KMS-11 (cell line): ENCODE measurements at regions not wholly inside any gene's neighbourhood (a gene's known extent, or its start where the extent isn't known, plus 50 kb on each side); places are given as distances from the start of the nearest gene placed in this dataset.
A peak's percentile ranks its signal among the peaks of the same experiment; 100 is the strongest.

Experiments used
- H2AFZ ChIP-seq: fragments of 200-600 bp; sonication (generic); 2 replicates; pipeline ENCODE4 v1.6.1; 2016; ENCODE audit warnings: antibody characterized with exemption, mixed run types, low read depth
- H3K27ac ChIP-seq: fragments of 200-600 bp; sonication (generic); 2 replicates; pipeline ENCODE4 v1.6.1; 2016; ENCODE audit warnings: mild to moderate bottlenecking, mixed run types
- H3K27me3 ChIP-seq: fragments of 200-600 bp; sonication (generic); 2 replicates; pipeline ENCODE4 v1.6.1; 2017; ENCODE audit warnings: mild to moderate bottlenecking, low read depth, mixed run types, moderate library complexity; ENCODE audit not compliant: insufficient read depth
- H3K36me3 ChIP-seq: fragments of 200-600 bp; sonication (generic); 2 replicates; pipeline ENCODE4 v1.6.1; 2017; ENCODE audit warnings: mild to moderate bottlenecking, mixed run types; ENCODE audit not compliant: insufficient read depth
- H3K4me1 ChIP-seq: fragments of 200-600 bp; sonication (generic); 2 replicates; pipeline ENCODE4 v1.6.1; 2016; ENCODE audit warnings: mild to moderate bottlenecking, low read depth, mixed run types; ENCODE audit not compliant: poor library complexity, severe bottlenecking
- H3K4me2 ChIP-seq: fragments of 200-600 bp; sonication (generic); 2 replicates; pipeline ENCODE4 v1.7.0; 2016; ENCODE audit warnings: mild to moderate bottlenecking, mixed run types
- H3K4me3 ChIP-seq: fragments of 200-600 bp; sonication (generic); IDR thresholded peaks from 2 replicates; pipeline ENCODE4 v1.6.1; 2017; ENCODE audit warnings: low read depth, low read length, mixed read lengths; ENCODE audit not compliant: insufficient read depth
- H3K79me2 ChIP-seq: fragments of 200-600 bp; sonication (generic); 2 replicates; pipeline ENCODE4 v1.6.1; 2016; ENCODE audit warnings: low read depth, mixed run types; ENCODE audit not compliant: insufficient read depth
- H3K9ac ChIP-seq: fragments of 200-600 bp; sonication (generic); 2 replicates; pipeline ENCODE4 v1.6.1; 2016; ENCODE audit warnings: mild to moderate bottlenecking, mixed run types
- H4K20me1 ChIP-seq: fragments of 200-600 bp; sonication (generic); 2 replicates; pipeline ENCODE4 v1.6.1; 2016; ENCODE audit warnings: mild to moderate bottlenecking, mixed run types; ENCODE audit not compliant: insufficient read depth
- CTCF ChIP-seq: fragments of 200-600 bp; sonication (generic); conservative IDR thresholded peaks from 2 replicates; pipeline ENCODE4 v1.6.1; 2017; ENCODE audit warnings: low read depth, mild to moderate bottlenecking, antibody characterized with exemption, low read length, moderate library complexity, mixed read lengths

GRCh38 chr7:25885057-25885576 lies 266.9 kb upstream of the NFE2L3 start:
- no peaks in the 10 kb centered on the region for H3K27me3 ChIP-seq

GRCh38 chr7:25886387-25887240 lies 265.4 kb upstream of the NFE2L3 start:
- Histone ChIP-seq H3K27me3 (no peaks in the 10 kb centered on the region), H3K4me3 (no peak overlapping the region), H2AFZ (peak overlapping the region; percentile 39), H3K27ac (peak overlapping the region; percentile 50), H3K9ac (peak overlapping the region; percentile 10; the same call in 1 of the 2 replicates), H3K4me1 (peaks cover 58% of the 10 kb centered on the region), H3K4me2 (peak overlapping the region; percentile 61), H4K20me1 (no peaks in the 10 kb centered on the region), H3K36me3 (no peaks in the 10 kb centered on the region), H3K79me2 (no peaks in the 10 kb centered on the region)
- no peak for TF ChIP-seq CTCF

More at GRCh38 chr7:25885057-25885576, 266.9 kb upstream of the NFE2L3 start:
- H3K4me3 ChIP-seq = no peak overlapping the region
- H3K9ac ChIP-seq = no peak overlapping the region
- H3K4me1 ChIP-seq = peaks cover 43% of the 10 kb centered on the region
- H3K36me3 ChIP-seq = no peaks in the 10 kb centered on the region
- no peaks in the 10 kb centered on the region for H4K20me1 ChIP-seq
- peak overlapping the region; percentile 61; the same call in 1 of the 2 replicates for H3K4me2 ChIP-seq
- no peaks in the 10 kb centered on the region for H3K79me2 ChIP-seq
- no peak overlapping the region for H2AFZ ChIP-seq
- TF ChIP-seq CTCF = no peak
- H3K27ac ChIP-seq = no peak overlapping the region

GRCh38 chr7:25887266-25887665 lies 264.7 kb upstream of the NFE2L3 start:
- Histone ChIP-seq H3K4me2 (peak overlapping the region; percentile 61), H3K27ac (peak overlapping the region; percentile 50; the same call in 1 of the 2 replicates), H2AFZ (peak overlapping the region; percentile 39), H4K20me1 (no peaks in the 10 kb centered on the region), H3K4me3 (no peak overlapping the region), H3K27me3 (no peaks in the 10 kb centered on the region), H3K79me2 (no peaks in the 10 kb centered on the region), H3K4me1 (peaks cover 65% of the 10 kb centered on the region), H3K9ac (no peak overlapping the region), H3K36me3 (no peaks in the 10 kb centered on the region)
- no peak for TF ChIP-seq CTCF

GRCh38 chr7:25887795-25888559 lies 264.0 kb upstream of the NFE2L3 start:
- Histone ChIP-seq H3K36me3 (no peaks in the 10 kb centered on the region), H3K27me3 (no peaks in the 10 kb centered on the region), H3K4me2 (peak overlapping the region; percentile 61; the same call in 1 of the 2 replicates), H3K4me3 (no peak overlapping the region), H3K79me2 (no peaks in the 10 kb centered on the region), H3K9ac (no peak overlapping the region), H3K4me1 (peaks cover 71% of the 10 kb centered on the region), H2AFZ (no peak overlapping the region), H4K20me1 (no peaks in the 10 kb centered on the region), H3K27ac (no peak overlapping the region)
- TF ChIP-seq CTCF = no peak
